GM12864 (cell line): ENCODE measurements at regions not wholly inside any gene's neighbourhood (a gene's known extent, or its start where the extent isn't known, plus 50 kb on each side); places are given as distances from the start of the nearest gene placed in this dataset.

Experiments
- DNase-seq: peaks from one replicate; pipeline ENCODE4 v3.0.0-alpha.2; 2011; ENCODE audit warnings: low read depth
- H3K4me3 ChIP-seq: 2 replicates; pipeline ENCODE4 v1.5.1; 2011; ENCODE audit warnings: mild to moderate bottlenecking, low read depth, low read length, control low read depth
- CTCF ChIP-seq: IDR thresholded peaks from 2 replicates; pipeline ENCODE4 v1.5.1; 2011; ENCODE audit warnings: low read depth, mild to moderate bottlenecking, moderate library complexity, low read length, control low read depth, inconsistent platforms; ENCODE audit errors: missing control alignments

- no peak overlapping the region for H3K4me3 ChIP-seq
- no peak for DNase-seq
- TF ChIP-seq CTCF, result no peak
Observed at GRCh38 chr4:41359422-41359775, 102.7 kb downstream of the UCHL1 start.

GRCh38 chr4:41359836-41360213, 103.1 kb downstream of the UCHL1 start:
- DNase-seq, result no peak
- TF ChIP-seq CTCF, result no peak
- no peak overlapping the region for H3K4me3 ChIP-seq

- TF ChIP-seq CTCF, result no peak
- DNase-seq, result no peak
- no peak overlapping the region; the same call in 1 of the 2 replicates for H3K4me3 ChIP-seq
Observed at GRCh38 chr4:41360214-41360920, 103.6 kb downstream of the UCHL1 start.

GRCh38 chr4:41360921-41361793, 104.4 kb downstream of the UCHL1 start:
- H3K4me3 ChIP-seq, result no peak overlapping the region
- TF ChIP-seq CTCF, result no peak
- DNase-seq, result no peak

GRCh38 chr4:41361794-41362526, 105.2 kb downstream of the UCHL1 start:
- DNase-seq, result no peak
- H3K4me3 ChIP-seq, result no peak overlapping the region
- TF ChIP-seq CTCF, result no peak

GRCh38 chr4:41362621-41363383, 106.1 kb downstream of the UCHL1 start:
- no peak for TF ChIP-seq CTCF
- H3K4me3 ChIP-seq, result no peak overlapping the region
- DNase-seq, result no peak
